HG03378 (cell line): ENCODE measurements at regions not wholly inside any gene's neighbourhood (a gene's known extent, or its start where the extent isn't known, plus 50 kb on each side); places are given as distances from the start of the nearest gene placed in this dataset.
A peak's percentile ranks its signal among the peaks of the same experiment; 100 is the strongest.

Experiments used
- ATAC-seq: cut with Tn5 transposase; IDR thresholded peaks from one replicate; pipeline ENCODE4 v1.9.1; 2021; ENCODE audit warnings: mild to moderate bottlenecking, moderate library complexity; ENCODE audit not compliant: unreplicated experiment

GRCh38 chr5:96340357-96340756 lies 92.7 kb downstream of the PCSK1 start:
- no peak for ATAC-seq

- no peak for ATAC-seq
Measured at GRCh38 chr5:96339862-96340261, 93.2 kb downstream of the PCSK1 start.

DNA sequence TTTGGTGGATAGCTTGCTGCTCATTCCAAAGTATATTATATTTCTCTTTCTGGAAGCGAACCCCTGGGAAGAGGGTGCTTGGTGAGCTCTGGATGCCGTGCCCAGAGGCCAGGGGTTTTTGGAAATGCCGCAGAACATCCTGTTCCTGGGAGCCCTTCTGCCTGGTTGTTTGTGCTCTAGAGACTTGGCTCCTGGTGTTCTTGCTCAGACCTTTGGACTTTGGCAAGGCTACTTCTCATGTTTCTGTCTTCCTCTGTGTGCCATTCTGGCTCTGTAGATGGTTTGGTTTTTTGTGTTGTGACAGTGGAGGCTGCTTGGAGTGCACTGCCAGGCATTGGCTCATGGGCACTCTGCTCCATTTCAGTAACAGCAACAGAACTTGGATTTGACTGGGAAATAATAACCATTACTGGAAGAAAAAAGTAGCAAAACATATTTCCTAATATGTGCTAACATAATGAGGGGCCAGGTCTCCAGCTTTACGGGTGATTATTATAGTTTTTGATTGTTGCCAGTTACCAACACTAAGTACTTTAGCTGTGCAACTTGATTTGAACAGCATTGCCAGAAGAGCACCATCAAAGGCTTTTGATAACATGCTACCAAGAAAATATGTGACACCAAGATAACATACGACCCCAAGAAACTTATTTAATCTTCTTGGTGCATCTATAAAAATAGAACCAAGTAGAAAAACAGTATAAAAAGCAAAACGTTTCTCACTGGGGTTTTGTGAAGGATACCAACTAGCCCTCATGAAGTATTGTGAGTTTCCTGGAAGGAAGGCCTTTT lies 94.2 kb downstream of the PCSK1 start:
- ATAC-seq: no peak

DNA sequence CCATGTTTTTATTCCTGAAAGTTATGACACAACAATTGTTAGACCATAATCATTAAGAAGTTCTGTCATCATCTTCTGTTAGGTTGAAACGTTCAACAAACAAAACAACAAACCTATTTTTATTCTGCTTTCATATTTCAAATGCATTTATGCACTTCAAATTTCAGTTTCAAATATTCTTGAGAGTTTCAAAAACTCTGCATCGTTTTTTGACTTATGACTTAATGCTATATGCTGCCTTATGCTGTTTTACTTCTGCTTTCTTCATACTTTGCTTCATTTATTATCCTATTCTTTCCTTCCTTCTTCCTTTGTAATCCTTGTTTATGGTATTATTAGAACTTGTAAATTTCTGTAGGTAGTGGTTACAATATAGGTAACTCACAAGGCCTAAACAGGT lies 95.0 kb downstream of the PCSK1 start:
- peak; percentile 47 for ATAC-seq

DNA sequence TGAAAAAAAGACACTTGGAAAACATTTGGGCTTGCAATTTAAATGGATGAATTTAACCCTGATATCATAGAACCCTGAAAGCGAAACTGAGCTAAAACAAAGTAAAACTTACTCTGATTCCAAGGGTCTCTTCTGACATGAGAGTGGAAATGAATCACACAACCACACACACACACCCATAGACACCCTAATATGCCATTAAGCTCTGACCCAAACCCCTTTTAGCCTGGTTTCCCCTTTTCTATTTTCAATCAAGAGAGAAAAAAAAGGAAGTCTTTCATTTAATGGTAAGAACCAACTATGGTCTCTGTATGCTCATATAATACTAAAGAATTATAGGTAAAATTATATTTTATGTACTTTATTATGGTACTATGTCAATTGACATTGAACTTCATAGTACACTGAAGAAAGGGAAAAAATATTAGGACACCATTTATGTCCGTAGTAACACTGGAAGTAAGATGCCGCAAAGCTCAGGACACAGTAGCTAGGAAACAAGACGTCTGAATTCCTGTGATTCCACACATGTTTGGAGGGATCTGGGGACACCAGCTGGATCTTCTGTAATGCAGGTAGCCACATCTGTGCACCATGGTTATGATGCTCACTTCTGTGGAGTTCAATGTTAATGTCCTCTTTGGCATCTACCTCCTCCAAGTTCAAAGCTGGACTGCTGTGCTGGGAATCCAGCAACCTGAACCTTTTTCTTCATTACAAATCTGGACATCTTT lies 95.8 kb downstream of the PCSK1 start:
- ATAC-seq: no peak

DNA sequence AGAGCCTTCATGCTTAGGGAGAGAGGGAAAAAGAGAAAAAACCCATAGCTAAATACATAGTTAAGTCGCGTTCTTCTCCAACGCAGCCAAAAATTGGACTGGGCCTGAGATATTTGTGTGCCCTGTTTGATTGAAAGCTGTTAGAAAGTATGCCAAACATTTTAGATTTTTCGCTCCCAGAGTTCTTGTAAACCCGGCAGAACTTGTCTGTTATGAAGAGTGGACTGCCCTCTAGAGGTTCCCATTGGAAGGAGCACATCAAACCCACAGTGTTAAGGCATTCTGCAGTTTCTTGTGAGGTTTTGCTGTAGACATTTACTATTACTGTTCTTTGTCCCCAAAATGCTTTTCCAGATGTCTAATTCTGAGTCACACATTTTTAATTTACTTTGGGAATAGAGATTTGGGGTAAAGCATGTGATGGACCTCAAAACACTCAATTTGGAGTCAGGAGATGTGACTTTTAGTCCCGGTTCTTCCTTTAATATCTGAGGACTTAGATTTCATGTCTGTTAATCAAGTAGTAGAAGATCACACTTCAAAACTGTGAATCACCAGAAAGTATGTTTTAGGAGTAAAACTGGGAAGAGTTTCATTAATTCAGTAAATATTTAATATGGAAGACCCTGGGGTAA lies 96.6 kb downstream of the PCSK1 start:
- ATAC-seq: peak; percentile 70

DNA sequence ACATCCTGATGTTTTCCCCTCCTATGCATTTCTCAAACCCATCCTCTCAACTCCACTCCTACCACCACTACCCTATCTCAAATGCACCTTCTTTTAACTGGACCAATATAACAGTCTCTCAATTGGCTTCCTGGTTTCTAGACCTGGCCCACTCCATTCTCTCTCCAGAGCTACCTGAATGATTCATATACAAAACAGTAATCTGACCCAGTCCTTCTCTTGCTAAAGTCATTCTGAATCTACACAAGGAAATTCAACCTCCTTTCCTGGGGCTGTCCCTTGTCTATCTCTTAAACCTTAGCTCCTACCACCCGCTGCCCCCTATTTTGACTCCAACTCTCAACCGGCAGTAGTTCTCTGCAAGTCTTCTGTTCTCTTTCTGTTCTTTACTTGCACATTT lies 97.2 kb downstream of the PCSK1 start:
- ATAC-seq: no peak

- no peak for ATAC-seq
Measured at GRCh38 chr5:96333391-96333790, 99.7 kb downstream of the PCSK1 start.

- ATAC-seq: no peak
Measured at GRCh38 chr5:96332535-96333366, 100.3 kb downstream of the PCSK1 start.

DNA sequence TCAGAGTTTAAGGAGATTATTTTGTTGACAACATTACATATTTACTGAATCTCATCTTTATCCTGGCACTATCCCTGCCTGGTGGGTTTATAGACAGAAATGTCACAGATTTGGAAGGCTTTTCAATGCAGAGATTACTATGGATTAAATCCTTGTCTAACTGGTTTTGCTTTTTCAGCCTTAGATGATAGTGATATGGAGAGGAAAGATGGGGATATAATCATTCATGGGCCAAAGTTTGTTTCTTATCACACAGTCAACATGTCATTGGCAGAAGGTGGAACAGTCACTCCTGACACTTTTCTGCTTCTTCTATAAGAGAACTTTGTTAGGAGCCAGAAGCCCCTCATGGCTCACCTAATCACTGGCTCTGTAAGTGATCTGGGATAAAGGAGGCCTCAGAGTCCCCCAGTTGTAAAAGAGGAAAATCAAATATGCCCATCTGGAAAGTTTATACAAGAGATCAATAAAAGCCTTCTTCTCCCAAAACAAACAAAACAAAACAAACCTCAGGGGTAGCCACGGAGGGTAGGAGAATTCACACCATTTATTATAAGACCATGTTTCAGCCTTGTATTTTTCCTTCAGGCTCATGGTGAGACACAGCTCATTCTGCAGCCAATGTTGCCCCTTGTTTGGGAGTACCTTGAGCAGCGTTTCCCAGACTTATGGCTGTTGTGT lies 101.2 kb downstream of the PCSK1 start:
- no peak for ATAC-seq

DNA sequence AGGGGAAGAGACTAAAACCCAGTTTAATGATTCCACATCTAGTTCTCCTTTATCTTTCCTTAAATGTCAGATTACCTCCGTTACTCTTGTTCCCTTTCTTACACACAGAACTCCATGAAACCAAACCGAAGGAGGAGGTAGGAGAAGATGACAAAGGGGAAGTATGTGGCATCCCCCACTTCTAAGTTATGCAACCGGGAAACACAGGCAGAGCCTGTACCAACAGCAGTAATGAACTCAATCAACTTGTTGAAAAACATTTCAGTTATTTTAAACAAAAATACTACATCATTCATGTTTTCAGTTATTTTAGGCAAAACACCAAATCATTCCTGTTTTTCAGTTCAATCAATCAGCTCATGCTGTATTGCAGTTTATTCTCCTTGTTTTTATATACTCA lies 101.8 kb downstream of the PCSK1 start:
- no peak for ATAC-seq

DNA sequence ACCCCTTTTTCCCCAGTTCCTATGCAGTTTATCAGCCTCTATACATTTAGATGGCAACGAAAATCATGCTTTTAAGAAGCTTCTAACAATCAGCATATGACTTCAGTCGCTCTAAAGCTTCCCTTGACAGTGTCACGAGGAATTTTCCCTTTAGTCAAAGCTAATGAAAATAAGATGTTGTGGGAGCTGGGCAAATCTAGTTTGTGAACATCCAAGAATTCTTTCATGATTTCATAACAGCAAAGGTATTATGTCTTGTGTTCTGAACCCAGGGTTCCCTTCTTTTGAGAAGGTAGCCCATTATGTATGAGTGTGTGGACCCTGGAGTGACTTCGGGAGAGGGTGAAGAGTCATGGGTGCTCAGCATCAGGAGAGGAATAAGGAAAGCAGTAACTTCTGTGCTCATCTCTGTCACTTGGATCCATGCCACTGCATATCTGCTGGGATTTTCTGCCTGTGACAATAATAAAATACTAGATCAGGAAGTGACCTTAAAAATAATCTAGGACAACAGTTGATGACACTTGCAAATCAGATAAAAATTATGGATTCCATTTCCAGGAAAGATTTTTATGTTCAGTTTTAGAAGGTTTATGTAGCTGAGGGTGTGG lies 102.4 kb downstream of the PCSK1 start:
- no peak for ATAC-seq

- ATAC-seq: no peak
Measured at GRCh38 chr5:96329886-96330529, 103.0 kb downstream of the PCSK1 start.

DNA sequence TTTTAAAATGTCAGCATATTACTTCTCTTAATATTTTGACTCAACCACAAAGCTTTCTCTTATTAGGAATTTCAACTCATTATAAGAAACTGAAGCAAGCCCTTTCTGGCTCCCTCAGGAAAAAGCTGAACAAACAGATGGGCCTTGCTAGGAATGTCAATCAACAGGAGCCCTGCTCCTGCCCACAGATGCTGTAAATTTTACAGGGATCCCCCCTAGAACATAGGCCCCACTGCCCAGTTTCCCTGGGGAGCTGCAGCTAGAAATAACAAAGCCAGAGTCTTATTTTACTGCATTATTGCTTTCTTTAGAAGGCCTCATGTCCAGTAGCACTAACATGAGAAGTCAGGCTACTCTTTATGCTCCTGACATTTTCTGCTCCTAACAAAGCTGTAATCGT lies 103.8 kb downstream of the PCSK1 start:
- no peak for ATAC-seq

GRCh38 chr5:96327722-96328121 lies 105.3 kb downstream of the PCSK1 start:
- ATAC-seq: no peak

DNA sequence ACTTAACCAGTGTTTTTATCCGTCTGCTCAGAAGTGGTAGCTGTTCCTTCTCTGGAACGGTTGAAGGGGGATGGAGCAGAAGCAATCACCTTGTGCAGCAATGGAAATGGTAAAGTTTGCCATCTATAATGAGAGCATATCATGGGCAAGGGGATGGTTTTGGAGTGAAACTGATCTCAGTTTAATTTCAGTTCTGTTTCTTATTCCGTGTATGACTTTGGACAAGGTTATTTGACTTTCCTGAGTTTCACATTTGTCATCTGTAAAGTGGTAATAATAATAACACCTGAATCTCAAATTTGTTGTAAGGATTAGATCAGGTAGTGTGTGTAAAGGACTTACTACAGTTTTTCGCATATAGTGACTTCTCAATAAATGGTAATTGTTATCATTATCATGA lies 106.1 kb downstream of the PCSK1 start:
- ATAC-seq: peak; percentile 80

GRCh38 chr5:96324708-96325107 lies 108.3 kb downstream of the PCSK1 start:
- no peak for ATAC-seq

DNA sequence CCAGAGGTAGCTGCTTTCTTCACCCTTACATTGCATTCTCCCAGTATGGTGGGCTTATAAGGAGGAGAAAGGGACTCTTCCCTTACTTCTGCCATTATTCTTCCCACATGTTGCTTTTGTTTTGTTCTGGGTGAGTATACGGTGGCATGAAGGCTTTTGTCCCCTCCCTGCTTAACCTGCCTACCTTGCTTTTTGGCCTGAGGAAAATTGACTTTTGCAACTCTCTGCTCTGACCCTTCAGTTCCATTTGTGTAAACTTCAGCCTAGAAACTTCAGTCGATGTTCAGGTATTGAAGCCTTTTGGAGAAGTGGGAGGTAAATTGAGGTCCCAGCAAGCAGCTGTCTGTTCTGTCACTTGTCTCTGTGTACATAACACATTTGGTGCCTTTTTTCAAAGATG lies 110.2 kb downstream of the PCSK1 start:
- ATAC-seq: no peak

- no peak for ATAC-seq
Measured at GRCh38 chr5:96322217-96322616, 110.8 kb downstream of the PCSK1 start.

GRCh38 chr5:96321345-96321744 lies 111.7 kb downstream of the PCSK1 start:
- no peak for ATAC-seq
